ENCODE measurements at regions not wholly inside any gene's neighbourhood (a gene's known extent, or its start where the extent isn't known, plus 50 kb on each side); places are given as distances from the start of the nearest gene placed in this dataset.

DNA sequence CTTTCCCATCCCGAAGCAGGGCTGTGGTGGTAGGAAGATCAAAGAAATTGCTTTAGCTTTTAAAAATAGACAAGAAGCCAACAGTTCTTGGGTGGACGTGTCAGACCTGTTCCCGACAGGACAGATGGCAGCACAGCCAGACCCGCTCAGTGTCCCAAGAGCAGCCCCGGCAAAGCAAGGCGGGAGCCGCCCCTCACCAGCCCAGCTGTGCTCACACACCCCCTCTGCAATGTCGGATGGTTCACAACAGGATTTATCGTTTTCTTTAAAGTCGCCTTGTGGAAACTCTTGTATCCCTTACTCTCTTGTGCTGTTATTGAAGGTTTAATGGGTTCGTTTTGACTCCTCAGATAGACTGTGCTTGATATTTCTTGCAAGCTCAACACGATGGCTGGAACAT, 302.4 kb downstream of the THBS2 start:
- TF ChIP-seq, protein P1, sequence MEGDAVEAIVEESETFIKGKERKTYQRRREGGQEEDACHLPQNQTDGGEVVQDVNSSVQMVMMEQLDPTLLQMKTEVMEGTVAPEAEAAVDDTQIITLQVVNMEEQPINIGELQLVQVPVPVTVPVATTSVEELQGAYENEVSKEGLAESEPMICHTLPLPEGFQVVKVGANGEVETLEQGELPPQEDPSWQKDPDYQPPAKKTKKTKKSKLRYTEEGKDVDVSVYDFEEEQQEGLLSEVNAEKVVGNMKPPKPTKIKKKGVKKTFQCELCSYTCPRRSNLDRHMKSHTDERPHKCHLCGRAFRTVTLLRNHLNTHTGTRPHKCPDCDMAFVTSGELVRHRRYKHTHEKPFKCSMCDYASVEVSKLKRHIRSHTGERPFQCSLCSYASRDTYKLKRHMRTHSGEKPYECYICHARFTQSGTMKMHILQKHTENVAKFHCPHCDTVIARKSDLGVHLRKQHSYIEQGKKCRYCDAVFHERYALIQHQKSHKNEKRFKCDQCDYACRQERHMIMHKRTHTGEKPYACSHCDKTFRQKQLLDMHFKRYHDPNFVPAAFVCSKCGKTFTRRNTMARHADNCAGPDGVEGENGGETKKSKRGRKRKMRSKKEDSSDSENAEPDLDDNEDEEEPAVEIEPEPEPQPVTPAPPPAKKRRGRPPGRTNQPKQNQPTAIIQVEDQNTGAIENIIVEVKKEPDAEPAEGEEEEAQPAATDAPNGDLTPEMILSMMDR (conservative IDR thresholded peaks at IDR 0.05): no peak
- no peak for TF ChIP-seq ZFX (IDR thresholded peaks at IDR 0.05)
- H3K27ac ChIP-seq: no peak overlapping the region

DNA sequence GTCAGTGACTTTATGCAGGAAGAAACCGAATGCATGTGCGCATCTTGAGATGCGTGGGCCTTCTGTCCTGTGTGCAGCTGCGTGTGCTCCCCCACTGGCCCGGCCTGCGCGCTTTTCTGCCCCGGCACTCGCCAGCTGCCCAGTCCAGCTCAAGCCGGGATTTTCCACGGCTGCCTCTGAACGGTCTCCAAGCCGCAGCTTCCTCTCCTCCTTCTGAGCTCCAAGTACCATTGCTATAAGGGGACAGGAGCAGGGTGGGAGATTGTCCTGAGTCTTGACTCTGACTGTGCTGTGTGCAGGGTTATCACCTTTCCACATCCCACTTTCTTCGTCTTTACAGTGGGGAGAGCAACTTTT, 302.8 kb downstream of the THBS2 start:
- TF ChIP-seq, protein P1 (conservative IDR thresholded peaks at IDR 0.05): no peak
- no peak for TF ChIP-seq ZFX (IDR thresholded peaks at IDR 0.05)
- H3K27ac ChIP-seq: no peak overlapping the region

DNA sequence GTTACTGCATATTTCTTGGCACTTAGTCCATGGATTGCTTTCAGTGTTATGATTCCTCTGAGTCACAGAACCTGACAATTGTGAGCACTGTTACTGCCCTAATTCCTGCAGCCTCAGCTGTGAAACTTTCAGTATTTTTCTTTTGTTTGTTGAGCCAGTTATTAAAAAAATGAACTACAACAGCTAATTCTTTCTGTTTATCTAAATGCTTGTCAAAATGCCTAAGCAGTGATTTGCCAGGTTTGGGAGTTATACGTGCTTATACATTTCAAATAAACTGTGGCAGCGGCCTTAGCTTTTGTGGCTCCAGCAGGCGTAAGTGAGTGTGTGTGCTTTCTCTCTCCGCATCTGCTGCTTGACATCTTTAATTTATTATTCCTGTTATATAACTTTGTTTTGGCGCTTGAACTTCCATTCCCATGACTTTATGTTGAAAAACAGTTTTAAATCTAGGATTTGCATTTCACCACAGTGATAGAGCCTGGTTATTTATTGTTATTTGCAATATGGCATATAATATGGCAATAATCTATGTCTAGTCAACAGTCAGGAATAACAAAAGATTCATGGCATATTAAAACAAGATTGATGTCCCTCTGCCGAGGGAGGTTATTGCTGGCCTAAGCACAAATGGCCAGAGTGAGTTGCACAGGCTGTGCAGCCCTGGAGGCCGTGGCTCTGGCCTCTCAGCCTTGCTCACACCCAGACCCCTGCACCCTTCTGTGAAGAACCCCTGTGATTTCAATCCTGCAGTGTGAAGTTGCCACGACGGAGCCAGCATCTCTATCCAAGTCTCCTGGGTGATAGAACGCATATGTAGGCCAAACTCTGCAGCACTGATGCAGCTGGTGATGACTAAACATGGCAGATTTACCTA, 303.4 kb downstream of the THBS2 start:
- TF ChIP-seq, protein P1 (conservative IDR thresholded peaks at IDR 0.05): no peak
- no peak for TF ChIP-seq ZFX (IDR thresholded peaks at IDR 0.05)
- no peak overlapping the region for H3K27ac ChIP-seq

DNA sequence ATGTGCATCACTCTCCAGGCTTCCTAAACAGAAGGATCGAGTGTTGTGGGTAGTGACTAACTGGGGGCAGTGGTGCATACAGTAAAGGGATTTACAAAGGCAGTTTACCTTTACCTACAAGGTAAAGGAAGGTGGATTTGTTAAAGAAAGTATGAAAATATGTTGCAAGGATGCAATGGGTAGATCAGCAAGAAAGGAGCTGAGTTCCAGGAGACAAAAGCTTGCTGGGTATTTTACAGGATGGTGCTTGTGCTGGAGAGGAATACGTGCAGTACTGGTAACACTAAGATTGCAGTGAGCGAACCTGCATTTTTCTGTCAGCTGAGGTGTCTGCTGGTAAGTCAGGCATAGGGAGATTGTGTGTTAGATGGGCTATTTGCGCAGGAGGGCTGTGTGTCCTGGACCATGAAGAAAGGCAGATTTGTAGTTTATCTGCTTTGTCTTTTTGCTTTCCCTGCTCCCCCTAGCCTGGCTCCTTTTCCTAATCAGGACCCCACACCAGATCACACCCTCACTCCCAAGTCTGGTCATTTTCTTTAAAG, 304.6 kb downstream of the THBS2 start:
- no peak for TF ChIP-seq ZFX (IDR thresholded peaks at IDR 0.05)
- TF ChIP-seq, protein P1 (conservative IDR thresholded peaks at IDR 0.05): no peak
- no peak overlapping the region for H3K27ac ChIP-seq

DNA sequence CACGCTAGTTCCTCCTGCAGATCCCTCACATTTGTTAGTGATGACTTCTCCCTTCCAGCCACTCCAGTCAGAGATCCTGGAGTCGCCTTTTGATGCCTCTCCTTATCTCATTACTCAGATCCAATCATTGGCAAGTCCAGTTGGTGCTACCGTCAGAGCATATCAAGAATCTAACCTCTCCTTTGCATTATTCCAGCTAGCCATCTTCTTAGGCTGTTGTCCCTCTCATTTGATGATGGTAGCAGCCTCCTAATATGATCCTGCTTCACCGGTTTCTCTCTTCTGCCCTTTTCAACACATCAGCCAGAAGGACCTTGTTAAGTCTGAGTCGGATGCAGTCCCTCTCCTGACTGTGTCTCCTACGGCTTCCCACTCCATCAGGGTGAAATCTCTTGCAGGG, 305.6 kb downstream of the THBS2 start:
- TF ChIP-seq, protein P1 (conservative IDR thresholded peaks at IDR 0.05): no peak
- no peak for TF ChIP-seq ZFX (IDR thresholded peaks at IDR 0.05)
- no peak overlapping the region for H3K27ac ChIP-seq

DNA sequence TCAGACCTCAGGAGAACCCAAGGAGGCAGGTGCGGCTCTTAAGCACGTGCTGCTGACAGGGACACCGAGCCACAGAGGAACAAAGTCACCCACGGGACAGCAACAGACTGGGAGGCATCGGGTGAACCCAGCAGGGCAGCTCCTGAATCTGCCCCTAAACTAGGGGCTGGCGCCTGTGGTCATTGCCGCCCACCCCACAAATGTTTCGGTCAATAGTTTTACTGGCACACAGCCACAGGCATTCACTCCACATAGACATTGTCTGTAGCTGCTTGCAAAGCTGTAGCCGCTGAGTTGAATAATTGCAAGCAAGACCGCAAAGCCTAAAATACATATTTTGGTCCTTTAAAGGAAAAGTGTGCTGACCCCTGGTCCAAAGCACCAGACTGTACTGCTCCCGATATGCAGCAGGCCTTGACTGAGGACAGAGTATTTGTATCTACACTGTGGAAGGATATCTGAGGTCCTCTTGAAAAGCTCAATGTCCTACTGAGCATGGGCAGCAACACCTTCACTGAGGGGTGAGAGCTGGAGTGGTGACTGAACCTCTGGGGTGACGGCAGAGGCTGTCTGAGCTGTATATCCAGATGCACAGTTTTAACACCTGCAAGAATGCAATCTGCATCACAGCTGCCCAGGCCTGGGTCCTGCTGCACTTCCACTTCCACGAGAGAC, 310.3 kb downstream of the THBS2 start:
- H3K27ac ChIP-seq: no peak overlapping the region
- no peak for TF ChIP-seq ZFX (IDR thresholded peaks at IDR 0.05)
- TF ChIP-seq, protein P1 (conservative IDR thresholded peaks at IDR 0.05): no peak

DNA sequence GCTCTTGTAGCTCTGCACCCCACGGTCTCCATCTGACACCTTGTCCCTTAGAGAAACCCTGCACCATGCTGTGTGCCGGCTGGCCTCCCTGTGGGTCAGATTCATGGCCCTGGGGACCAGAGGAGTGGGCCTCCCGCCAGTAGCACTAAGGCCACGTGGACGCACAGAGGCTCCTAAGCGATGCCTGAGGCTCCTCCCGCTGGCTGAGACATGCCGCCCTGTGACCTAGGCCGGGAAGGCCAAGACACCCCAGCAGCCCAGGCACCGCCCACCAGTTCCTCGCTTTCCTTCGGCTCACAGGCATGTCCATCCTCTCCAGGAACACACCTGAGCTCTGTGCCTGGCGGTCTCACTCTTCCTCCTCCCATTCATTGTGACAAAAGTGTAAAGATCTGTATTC, 311.0 kb downstream of the THBS2 start:
- TF ChIP-seq, protein P1 (conservative IDR thresholded peaks at IDR 0.05): no peak
- no peak for TF ChIP-seq ZFX (IDR thresholded peaks at IDR 0.05)

More for the DNA sequence above, 311.0 kb downstream of the THBS2 start:
- no peak overlapping the region for H3K27ac ChIP-seq
